HCT116 (cell line): ENCODE measurements at regions not wholly inside any gene's neighbourhood (a gene's known extent, or its start where the extent isn't known, plus 50 kb on each side); places are given as distances from the start of the nearest gene placed in this dataset.

Experiments
- ATAC-seq: fragments of 200-7000 bp; cut with Tn5 transposase; 2 replicates; pipeline ENCODE4 v1.9.1; 2020; ENCODE audit warnings: mild to moderate bottlenecking, moderate library complexity
- BruUV-seq: library from RNA; stranded (reverse); fragments of 400-500 nt; replicated peaks from 2 replicates; lab custom pipeline; 2021; lab: Mats Ljungman, UMichigan
- CTCF ChIA-PET: fragments of 300-600 bp; sonication (Branson Sonifier 250); formaldehyde crosslinking; loops from one replicate; lab custom pipeline; 2021; ENCODE audit warnings: antibody characterized with exemption; lab: Charles Lee
- POLR2A ChIA-PET: fragments of 300-600, 350-600 bp; sonication (Branson Sonifier 250); formaldehyde crosslinking; loops from one replicate; lab custom pipeline; 2021; ENCODE audit warnings: antibody characterized with exemption; lab: Charles Lee
- RAD21 ChIA-PET, 2 experiments: fragments of 300-600 bp; sonication (Branson Sonifier 250); formaldehyde crosslinking; loops; one replicate each; lab custom pipeline; 2023; ENCODE audit warnings: low total read pairs in 2 of 2; ENCODE audit not compliant: uncharacterized antibody in 2 of 2, unreplicated experiment in 2 of 2, low non-redundant PET in 1 of 2; lab: Charles Lee
- DNase-seq: peaks from one replicate; pipeline ENCODE4 v3.0.0-alpha.2; 2010; ENCODE audit warnings: low read depth, low spot score
- H2AFZ ChIP-seq: fragments of 200-600 bp; shearing (Covaris generic), sonication (generic); 2 replicates; pipeline ENCODE4 v1.6.1; 2017; ENCODE audit warnings: low read depth, mixed run types, mixed read lengths, antibody characterized with exemption, low read length; ENCODE audit not compliant: poor library complexity, severe bottlenecking
- H3K27ac ChIP-seq: 2 replicates; pipeline ENCODE4 v1.5.1; 2012; ENCODE audit warnings: low read depth, low read length
- H3K27me3 ChIP-seq: fragments of 200-600 bp; sonication (generic); 2 replicates; pipeline ENCODE4 v1.6.1; 2016; ENCODE audit warnings: mixed run types, low read length, mixed read lengths; ENCODE audit not compliant: insufficient read depth
- H3K36me3 ChIP-seq, 2 experiments: fragments of 200-500 bp in 1 of 2; fragments of 200-600 bp in 1 of 2; sonication (Bioruptor generic) in 1 of 2; sonication (generic) in 1 of 2; 2 replicates each; pipeline versions ENCODE4 v1.5.1 to v1.6.1; 2014 to 2016; ENCODE audit warnings: low read length in 2 of 2, inconsistent platforms in 1 of 2, mixed read lengths in 1 of 2, mixed run types in 1 of 2; ENCODE audit not compliant: insufficient read depth in 2 of 2, control insufficient read depth in 1 of 2
- H3K4me1 ChIP-seq, 2 experiments: fragments of 200-600 bp in 1 of 2; sonication (generic) in 1 of 2; 2 replicates each; pipeline versions ENCODE4 v1.5.1 to v1.6.1; 2012 to 2017; ENCODE audit warnings: low read length in 2 of 2, inconsistent platforms in 1 of 2, mild to moderate bottlenecking in 1 of 2, mixed read lengths in 1 of 2, mixed run types in 1 of 2, moderate library complexity in 1 of 2; ENCODE audit not compliant: insufficient read depth in 2 of 2, control insufficient read depth in 1 of 2
- H3K4me2 ChIP-seq: fragments of 200-600 bp; sonication (generic); 2 replicates; pipeline ENCODE4 v1.6.1; 2017; ENCODE audit warnings: mixed run types, low read length, mixed read lengths
- H3K4me3 ChIP-seq, 2 experiments: fragments of 200-600 bp in 1 of 2; sonication (generic) in 1 of 2; replicated peaks in 1 of 2; 2 replicates each; pipeline ENCODE4 v1.5.1; 2011 to 2016; ENCODE audit warnings: low read length in 2 of 2, control low read depth in 1 of 2, low read depth in 1 of 2, mild to moderate bottlenecking in 1 of 2, mixed read lengths in 1 of 2, mixed run types in 1 of 2
- H3K79me2 ChIP-seq: fragments of 200-600 bp; sonication (generic); 2 replicates; pipeline ENCODE4 v1.6.1; 2017; ENCODE audit warnings: mild to moderate bottlenecking, mixed run types, low read length, moderate library complexity, mixed read lengths; ENCODE audit not compliant: insufficient read depth
- H3K9ac ChIP-seq: fragments of 200-600 bp; sonication (generic); 2 replicates; pipeline ENCODE4 v1.6.1; 2016; ENCODE audit warnings: low read length, mixed read lengths
- H3K9me2 ChIP-seq: fragments of 200-600 bp; sonication (generic), shearing (Covaris generic); 2 replicates; pipeline ENCODE4 v1.6.1; 2017; ENCODE audit warnings: mixed run types, mild to moderate bottlenecking, moderate library complexity; ENCODE audit not compliant: insufficient read depth
- H3K9me3 ChIP-seq, 2 experiments: fragments of 200-500 bp in 1 of 2; fragments of 200-600 bp in 1 of 2; sonication (Bioruptor generic) in 1 of 2; sonication (generic) in 1 of 2; 2 replicates each; pipeline ENCODE4 v1.6.1; 2014 to 2017; ENCODE audit warnings: low read length in 2 of 2, mixed read lengths in 2 of 2, inconsistent platforms in 1 of 2, low read depth in 1 of 2, mild to moderate bottlenecking in 1 of 2, mixed run types in 1 of 2, moderate library complexity in 1 of 2; ENCODE audit not compliant: control insufficient read depth in 1 of 2, insufficient read depth in 1 of 2
- H4K20me1 ChIP-seq: fragments of 200-600 bp; sonication (generic), shearing (Covaris generic); 2 replicates; pipeline ENCODE4 v1.6.1; 2017; ENCODE audit warnings: mixed run types, mild to moderate bottlenecking, moderate library complexity; ENCODE audit not compliant: insufficient read depth
- CBX3 ChIP-seq: IDR thresholded peaks from 2 replicates; pipeline ENCODE4 v1.6.1; 2012; ENCODE audit warnings: low read depth
- CEBPB ChIP-seq: IDR thresholded peaks from 2 replicates; pipeline ENCODE4 v1.6.1; 2012; ENCODE audit warnings: low read depth
- CTCF ChIP-seq, 3 experiments: fragments of 200-600 bp in 1 of 3; sonication (generic) in 1 of 3; IDR thresholded peaks in 2 of 3; conservative IDR thresholded peaks in 1 of 3; 2 replicates each; pipeline ENCODE4 v1.5.1; 2012 to 2017; ENCODE audit warnings: low read depth in 2 of 3, low read length in 2 of 3, antibody characterized with exemption in 1 of 3, borderline replicate concordance in 1 of 3, control low read depth in 1 of 3, mild to moderate bottlenecking in 1 of 3, mixed read lengths in 1 of 3, mixed run types in 1 of 3, moderate library complexity in 1 of 3; ENCODE audit not compliant: insufficient read depth in 1 of 3
- EZH2 ChIP-seq: fragments of 200-600 bp; sonication (generic); IDR thresholded peaks from 2 replicates; pipeline ENCODE4 v1.6.1; 2017; ENCODE audit warnings: antibody characterized with exemption, mixed run types
- EZH2phosphoT487 ChIP-seq: fragments of 200-600 bp; IDR thresholded peaks from 2 replicates; pipeline ENCODE4 v1.6.1; 2018; ENCODE audit warnings: antibody characterized with exemption, borderline replicate concordance
- JUND ChIP-seq: IDR thresholded peaks from 2 replicates; pipeline ENCODE4 v1.6.1; 2012
- POLR2A ChIP-seq: IDR thresholded peaks from 2 replicates; pipeline ENCODE4 v1.7.0; 2011; ENCODE audit warnings: borderline replicate concordance; ENCODE audit not compliant: insufficient read depth, insufficient read length; ENCODE audit errors: extremely low read depth
- SRF ChIP-seq: IDR thresholded peaks from 2 replicates; pipeline ENCODE4 v1.6.1; 2012; ENCODE audit warnings: low read depth
- TCF7L2 ChIP-seq: IDR thresholded peaks from 2 replicates; pipeline ENCODE4 v1.7.0; 2011; ENCODE audit warnings: borderline replicate concordance, inconsistent platforms; ENCODE audit not compliant: insufficient read depth, insufficient read length; ENCODE audit errors: extremely low read depth
- intact Hi-C: fragments of 100-400 bp; cut with micrococcal nuclease; formaldehyde crosslinking; loops from 2 replicates; pipeline ENCODE4 v1.10.0; 2022
- TF ChIP-seq, protein P1 (sequence below): IDR thresholded peaks from 2 replicates; pipeline ENCODE4 v1.6.1; 2011; ENCODE audit warnings: mild to moderate bottlenecking, low read length, moderate library complexity; ENCODE audit not compliant: insufficient replicate concordance; ENCODE audit errors: extremely low read depth
- TF ChIP-seq, protein P2 (sequence below): IDR thresholded peaks from 2 replicates; pipeline ENCODE4 v1.6.1; 2012

- no peaks in the 10 kb centered on the region for H3K9me3 ChIP-seq
- intact Hi-C loops = no loop called here
- no peaks in the 10 kb centered on the region for H3K4me1 ChIP-seq
- peaks cover 6% of the 10 kb centered on the region; the same call in 1 of the 2 replicates for H3K27me3 ChIP-seq
- POLR2A ChIA-PET = no interaction called here
- DNase-seq = no peak
- CTCF ChIA-PET = no interaction called here
- TF ChIP-seq EZH2 (no peak), SRF (no peak), CTCF (IDR thresholded peaks at IDR 0.05 in 2 of 3, conservative IDR thresholded peaks at IDR 0.05 in 1 of 3; ENCODE audit: borderline replicate concordance in 1 of 3, insufficient read depth in 1 of 3, low read depth in 2 of 3, low read length in 2 of 3) (no peak), JUND (no peak)
- TF ChIP-seq, protein P1, sequence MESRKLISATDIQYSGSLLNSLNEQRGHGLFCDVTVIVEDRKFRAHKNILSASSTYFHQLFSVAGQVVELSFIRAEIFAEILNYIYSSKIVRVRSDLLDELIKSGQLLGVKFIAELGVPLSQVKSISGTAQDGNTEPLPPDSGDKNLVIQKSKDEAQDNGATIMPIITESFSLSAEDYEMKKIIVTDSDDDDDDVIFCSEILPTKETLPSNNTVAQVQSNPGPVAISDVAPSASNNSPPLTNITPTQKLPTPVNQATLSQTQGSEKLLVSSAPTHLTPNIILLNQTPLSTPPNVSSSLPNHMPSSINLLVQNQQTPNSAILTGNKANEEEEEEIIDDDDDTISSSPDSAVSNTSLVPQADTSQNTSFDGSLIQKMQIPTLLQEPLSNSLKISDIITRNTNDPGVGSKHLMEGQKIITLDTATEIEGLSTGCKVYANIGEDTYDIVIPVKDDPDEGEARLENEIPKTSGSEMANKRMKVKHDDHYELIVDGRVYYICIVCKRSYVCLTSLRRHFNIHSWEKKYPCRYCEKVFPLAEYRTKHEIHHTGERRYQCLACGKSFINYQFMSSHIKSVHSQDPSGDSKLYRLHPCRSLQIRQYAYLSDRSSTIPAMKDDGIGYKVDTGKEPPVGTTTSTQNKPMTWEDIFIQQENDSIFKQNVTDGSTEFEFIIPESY = no peak
- H3K9ac ChIP-seq = no peak overlapping the region
- H4K20me1 ChIP-seq = no peaks in the 10 kb centered on the region
- H3K27ac ChIP-seq = no peak overlapping the region
- no peaks in the 10 kb centered on the region for H3K36me3 ChIP-seq
- no TSS peak for BruUV-seq
- no peak overlapping the region for H3K4me2 ChIP-seq
- RAD21 ChIA-PET = no interaction called here
- no peak overlapping the region for H3K4me3 ChIP-seq
- H3K79me2 ChIP-seq = no peaks in the 10 kb centered on the region
- no peaks in the 10 kb centered on the region for H3K9me2 ChIP-seq
- no peak for ATAC-seq
- H2AFZ ChIP-seq = no peak overlapping the region
Observed at GRCh38 chr2:75325594-75325993, 126.3 kb upstream of the TACR1 start.

GRCh38 chr2:75324861-75325284 lies 125.6 kb upstream of the TACR1 start:
- CTCF ChIA-PET = no interaction called here
- H3K9me3 ChIP-seq = no peaks in the 10 kb centered on the region
- TF ChIP-seq CEBPB = no peak
- no peak for TF ChIP-seq EZH2
- TF ChIP-seq, protein P2, sequence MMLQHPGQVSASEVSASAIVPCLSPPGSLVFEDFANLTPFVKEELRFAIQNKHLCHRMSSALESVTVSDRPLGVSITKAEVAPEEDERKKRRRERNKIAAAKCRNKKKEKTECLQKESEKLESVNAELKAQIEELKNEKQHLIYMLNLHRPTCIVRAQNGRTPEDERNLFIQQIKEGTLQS = no peak
- no peak for TF ChIP-seq TCF7L2
- TF ChIP-seq, protein P1 = no peak
- TF ChIP-seq EZH2phosphoT487 = no peak
- no peak for TF ChIP-seq CBX3
- TF ChIP-seq POLR2A = no peak
- TF ChIP-seq, all 23 proteins: peak for 0
- ChIA-PET POLR2A (no interaction called here), RAD21 (no interaction called here)
- Histone ChIP-seq H4K20me1 (no peaks in the 10 kb centered on the region), H3K4me1 (no peaks in the 10 kb centered on the region), H3K36me3 (no peaks in the 10 kb centered on the region), H3K9me2 (no peaks in the 10 kb centered on the region), H3K27me3 (peaks cover 7% of the 10 kb centered on the region), H3K9ac (no peak overlapping the region), H2AFZ (no peak overlapping the region), H3K4me2 (no peak overlapping the region), H3K4me3 (no peak overlapping the region), H3K79me2 (no peaks in the 10 kb centered on the region), H3K27ac (no peak overlapping the region)
- ATAC-seq = no peak
- no peak for DNase-seq
- BruUV-seq = no TSS peak
- intact Hi-C loops = no loop called here
